ENCODE measurements at regions not wholly inside any gene's neighbourhood (a gene's known extent, or its start where the extent isn't known, plus 50 kb on each side); places are given as distances from the start of the nearest gene placed in this dataset.
A peak's percentile ranks its signal among the peaks of the same experiment; 100 is the strongest.

DNA sequence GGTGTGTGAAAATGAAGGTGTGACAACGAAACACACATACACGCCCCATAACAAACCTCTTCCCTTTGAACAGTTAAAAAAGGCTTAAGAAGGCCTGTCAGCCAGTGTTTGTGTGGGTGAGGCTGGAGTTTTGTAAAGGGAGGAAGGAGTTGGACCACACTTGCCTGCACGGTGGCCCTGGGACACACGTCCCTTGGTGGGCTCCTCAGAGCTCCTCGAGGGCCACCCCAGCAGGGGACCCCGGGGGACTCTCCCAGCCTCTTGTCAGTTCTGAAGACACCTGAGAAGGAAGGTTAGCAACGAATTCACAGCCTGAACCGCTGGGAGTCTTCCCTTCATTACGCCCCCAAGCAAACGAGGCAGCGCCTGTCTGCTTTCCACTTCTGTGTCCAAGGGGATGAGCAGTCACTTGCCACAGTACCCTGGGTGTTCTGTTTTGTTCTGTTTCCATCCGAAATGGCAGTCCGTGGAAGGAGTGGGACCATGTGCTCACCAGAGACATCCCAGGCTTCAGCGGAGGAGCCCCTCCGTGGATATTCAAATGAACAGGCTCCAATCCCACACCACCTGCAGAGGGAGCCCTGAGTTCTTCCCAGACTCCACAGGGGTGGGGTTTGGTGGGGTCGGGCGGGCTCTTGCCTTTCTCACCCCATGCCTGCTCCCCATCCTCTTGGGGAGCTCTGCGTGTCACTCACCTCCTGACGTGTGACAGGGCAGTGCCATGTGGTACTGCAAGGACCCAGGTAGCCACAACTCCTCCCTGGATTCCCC, 68.6 kb downstream of the NRN1 start:
- Histone ChIP-seq H3K4me1 (peaks cover 13% of the 10 kb centered on the region), H3K27me3 (no peaks in the 10 kb centered on the region), H3K79me2 (ENCODE audit: low read depth) (no peaks in the 10 kb centered on the region), H3K9ac (no peak overlapping the region), H3F3A (ENCODE audit: low read depth) (no peaks in the 10 kb centered on the region), H3K4me3 (no peak overlapping the region), H3K27ac (no peak overlapping the region), H3K9me3 (ENCODE audit: low read depth) (peaks cover 4% of the 10 kb centered on the region), H3K4me2 (no peak overlapping the region), H4K20me1 (ENCODE audit: low read depth) (no peaks in the 10 kb centered on the region), H2AFZ (replicated peaks) (peak overlapping the region; percentile 63), H3K36me3 (no peaks in the 10 kb centered on the region)
- Mint-ChIP-seq H3K27ac (no peak overlapping the region), H3K4me3 (no peak overlapping the region), H3K9me3 (peaks cover 4% of the 10 kb centered on the region), H3K4me1 (peaks cover 8% of the 10 kb centered on the region), H3K36me3 (no peaks in the 10 kb centered on the region), H3K27me3 (ENCODE audit: insufficient read depth, low read depth) (no peaks in the 10 kb centered on the region)
- TF ChIP-seq EZH2 (IDR thresholded peaks at IDR 0.05) (no peak), EZH2phosphoT487 (IDR thresholded peaks at IDR 0.05) (no peak)
- TF ChIP-seq, protein P1, sequence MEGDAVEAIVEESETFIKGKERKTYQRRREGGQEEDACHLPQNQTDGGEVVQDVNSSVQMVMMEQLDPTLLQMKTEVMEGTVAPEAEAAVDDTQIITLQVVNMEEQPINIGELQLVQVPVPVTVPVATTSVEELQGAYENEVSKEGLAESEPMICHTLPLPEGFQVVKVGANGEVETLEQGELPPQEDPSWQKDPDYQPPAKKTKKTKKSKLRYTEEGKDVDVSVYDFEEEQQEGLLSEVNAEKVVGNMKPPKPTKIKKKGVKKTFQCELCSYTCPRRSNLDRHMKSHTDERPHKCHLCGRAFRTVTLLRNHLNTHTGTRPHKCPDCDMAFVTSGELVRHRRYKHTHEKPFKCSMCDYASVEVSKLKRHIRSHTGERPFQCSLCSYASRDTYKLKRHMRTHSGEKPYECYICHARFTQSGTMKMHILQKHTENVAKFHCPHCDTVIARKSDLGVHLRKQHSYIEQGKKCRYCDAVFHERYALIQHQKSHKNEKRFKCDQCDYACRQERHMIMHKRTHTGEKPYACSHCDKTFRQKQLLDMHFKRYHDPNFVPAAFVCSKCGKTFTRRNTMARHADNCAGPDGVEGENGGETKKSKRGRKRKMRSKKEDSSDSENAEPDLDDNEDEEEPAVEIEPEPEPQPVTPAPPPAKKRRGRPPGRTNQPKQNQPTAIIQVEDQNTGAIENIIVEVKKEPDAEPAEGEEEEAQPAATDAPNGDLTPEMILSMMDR (IDR thresholded peaks at IDR 0.05): peak; percentile 17
- DNase-seq (ENCODE audit: low spot score): no peak

DNA sequence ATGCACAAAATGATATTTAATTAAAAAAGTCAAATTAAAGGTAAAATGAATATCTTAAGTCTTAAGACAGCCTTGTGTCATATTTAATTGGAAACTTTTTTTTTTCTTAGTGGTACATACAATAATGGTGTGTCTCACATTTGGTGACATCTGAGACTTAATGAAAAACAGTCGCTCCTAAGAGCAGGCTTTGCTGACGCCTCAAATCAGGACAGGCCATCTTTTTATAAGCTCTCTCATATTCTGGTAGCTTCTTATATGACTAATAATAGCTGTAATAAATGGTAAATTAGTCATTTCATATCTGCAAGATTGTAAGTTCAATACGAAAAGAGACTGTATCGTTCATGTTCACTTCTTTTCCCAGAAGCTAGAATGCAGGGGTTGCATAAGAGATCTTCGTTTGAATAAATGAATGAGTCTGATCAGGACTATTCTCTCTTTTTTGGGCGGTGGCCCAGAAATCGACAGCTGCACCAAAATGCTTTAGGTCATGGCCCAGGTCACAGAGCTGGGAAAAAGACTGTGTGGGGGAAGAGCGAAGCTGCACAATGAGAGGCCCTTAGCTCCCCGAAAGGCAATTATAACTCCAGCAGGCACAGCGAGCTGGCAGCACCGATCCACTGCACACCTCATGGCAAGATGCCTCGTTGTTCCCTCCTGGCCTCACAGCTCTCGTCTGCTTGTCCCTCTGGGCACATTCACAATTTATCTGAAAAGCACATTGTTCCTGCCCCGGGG, 69.4 kb downstream of the NRN1 start:
- no peak overlapping the region for H3K4me3 ChIP-seq
- H3K27ac ChIP-seq: no peak overlapping the region
- peaks cover 13% of the 10 kb centered on the region for H3K4me1 ChIP-seq
- no peak overlapping the region for H3K9ac ChIP-seq
- Mint-ChIP-seq H3K27me3 (ENCODE audit: insufficient read depth, low read depth) (no peaks in the 10 kb centered on the region), H3K4me3 (no peak overlapping the region), H3K9me3 (peaks cover 3% of the 10 kb centered on the region), H3K27ac (no peak overlapping the region), H3K4me1 (peaks cover 8% of the 10 kb centered on the region), H3K36me3 (no peaks in the 10 kb centered on the region)
- H2AFZ ChIP-seq (replicated peaks): peak overlapping the region; percentile 63
- DNase-seq (ENCODE audit: low spot score): no peak
- H3K36me3 ChIP-seq: no peaks in the 10 kb centered on the region
- no peaks in the 10 kb centered on the region for H3F3A ChIP-seq (ENCODE audit: low read depth)
- TF ChIP-seq, protein P1 (IDR thresholded peaks at IDR 0.05): no peak
- TF ChIP-seq EZH2phosphoT487 (IDR thresholded peaks at IDR 0.05) (no peak), EZH2 (IDR thresholded peaks at IDR 0.05) (no peak)
- no peaks in the 10 kb centered on the region for H3K27me3 ChIP-seq
- no peaks in the 10 kb centered on the region for H3K9me3 ChIP-seq (ENCODE audit: low read depth)
- no peaks in the 10 kb centered on the region for H3K79me2 ChIP-seq (ENCODE audit: low read depth)
- no peaks in the 10 kb centered on the region for H4K20me1 ChIP-seq (ENCODE audit: low read depth)
- no peak overlapping the region for H3K4me2 ChIP-seq

DNA sequence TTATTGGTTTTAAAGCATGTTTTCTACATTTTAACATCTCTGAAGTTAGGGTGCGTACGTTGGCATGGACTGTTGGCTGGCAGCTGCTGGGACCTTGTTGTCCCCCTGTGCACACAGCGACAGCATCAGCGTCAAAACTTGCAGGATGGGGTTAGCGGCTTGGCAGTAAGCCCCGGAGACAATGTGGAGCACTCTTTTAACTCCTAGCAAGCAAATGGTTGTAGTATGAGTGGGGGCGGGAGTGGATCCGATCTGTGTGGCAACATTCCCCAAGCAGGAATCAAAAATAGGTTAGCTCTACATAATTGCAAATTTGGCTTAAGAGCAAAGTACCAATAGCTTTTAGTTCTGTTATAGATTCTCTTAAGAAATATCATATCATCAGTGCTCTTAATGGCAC, 70.1 kb downstream of the NRN1 start:
- no peak overlapping the region for H3K4me3 Mint-ChIP-seq
- peaks cover 8% of the 10 kb centered on the region for H3K4me1 Mint-ChIP-seq
- H3K36me3 Mint-ChIP-seq: no peaks in the 10 kb centered on the region
- no peaks in the 10 kb centered on the region for H4K20me1 ChIP-seq (ENCODE audit: low read depth)
- H3K79me2 ChIP-seq (ENCODE audit: low read depth): no peaks in the 10 kb centered on the region
- H3K36me3 ChIP-seq: no peaks in the 10 kb centered on the region
- H3K27me3 ChIP-seq: no peaks in the 10 kb centered on the region
- TF ChIP-seq, protein P1 (IDR thresholded peaks at IDR 0.05): no peak
- TF ChIP-seq EZH2phosphoT487 (IDR thresholded peaks at IDR 0.05) (no peak), EZH2 (IDR thresholded peaks at IDR 0.05) (no peak)
- no peak overlapping the region for H3K4me2 ChIP-seq
- no peak overlapping the region for H3K27ac ChIP-seq
- no peak overlapping the region for H3K27ac Mint-ChIP-seq
- H3K4me3 ChIP-seq: no peak overlapping the region
- peaks cover 13% of the 10 kb centered on the region for H3K4me1 ChIP-seq
- H3F3A ChIP-seq (ENCODE audit: low read depth): no peaks in the 10 kb centered on the region
- peaks cover 3% of the 10 kb centered on the region for H3K9me3 Mint-ChIP-seq
- H2AFZ ChIP-seq (replicated peaks): no peak overlapping the region
- no peak overlapping the region for H3K9ac ChIP-seq
- H3K27me3 Mint-ChIP-seq (ENCODE audit: insufficient read depth, low read depth): peaks cover 3% of the 10 kb centered on the region
- no peak for DNase-seq (ENCODE audit: low spot score)
- no peaks in the 10 kb centered on the region for H3K9me3 ChIP-seq (ENCODE audit: low read depth)

All from neural progenitor cell (in vitro differentiated cells).